IMR-90 (cell line): ENCODE measurements at regions not wholly inside any gene's neighbourhood (a gene's known extent, or its start where the extent isn't known, plus 50 kb on each side); places are given as distances from the start of the nearest gene placed in this dataset.

ENCODE experiments used
- ATAC-seq: fragments of 200-7000 bp; cut with Tn5 transposase; 2 replicates; pipeline ENCODE4 v1.9.1; 2020; ENCODE audit warnings: low read depth, mild to moderate bottlenecking, moderate library complexity
- BruUV-seq: library from RNA; stranded (reverse); fragments of 400-500 nt; replicated peaks from 2 replicates; lab custom pipeline; 2021; lab: Mats Ljungman, UMichigan
- CTCF ChIA-PET: fragments of 300-600 bp; formaldehyde crosslinking; extraction: SDS; loops from one replicate; lab custom pipeline; 2021; ENCODE audit warnings: antibody characterized with exemption; lab: Yijun Ruan, JAX
- POLR2A ChIA-PET: fragments of 300-600 bp; sonication (Branson Sonifier 250); formaldehyde crosslinking; loops from one replicate; lab custom pipeline; 2022; ENCODE audit warnings: antibody characterized with exemption; ENCODE audit not compliant: unreplicated experiment; lab: Charles Lee
- DNase-seq: peaks from one replicate; pipeline ENCODE4 v3.0.0; 2013
- H2AFZ ChIP-seq: replicated peaks from 2 replicates; pipeline ENCODE3; 2013; ENCODE audit warnings: low read length, mild to moderate bottlenecking; ENCODE audit not compliant: poor library complexity
- H2AK5ac ChIP-seq: 2 replicates; pipeline ENCODE4 v1.6.1; 2013; ENCODE audit warnings: low read depth, low read length, inconsistent platforms
- H2AK9ac ChIP-seq: replicated peaks from 2 replicates; pipeline ENCODE3; 2013; ENCODE audit warnings: mild to moderate bottlenecking, low read depth, low read length, moderate library complexity; ENCODE audit not compliant: poor library complexity
- H2BK120ac ChIP-seq: 2 replicates; pipeline ENCODE4 v1.6.1; 2013; ENCODE audit warnings: low read depth, low read length, inconsistent platforms
- H2BK15ac ChIP-seq: 3 replicates; pipeline ENCODE4 v1.6.1; 2013; ENCODE audit warnings: low read depth, low read length, inconsistent platforms
- H2BK20ac ChIP-seq: 2 replicates; pipeline ENCODE4 v1.6.1; 2013; ENCODE audit warnings: low read depth, mild to moderate bottlenecking, inconsistent platforms, low read length, moderate library complexity
- H2BK5ac ChIP-seq: 2 replicates; pipeline ENCODE4 v1.6.1; 2013; ENCODE audit warnings: mild to moderate bottlenecking, low read depth, low read length, inconsistent platforms; ENCODE audit not compliant: poor library complexity, severe bottlenecking
- H3K14ac ChIP-seq: replicated peaks from 2 replicates; pipeline ENCODE4 v1.6.1; 2013; ENCODE audit warnings: low read depth, low read length, inconsistent platforms
- H3K18ac ChIP-seq: 2 replicates; pipeline ENCODE4 v1.6.1; 2013; ENCODE audit warnings: low read depth, low read length, control low read depth
- H3K23ac ChIP-seq: 2 replicates; pipeline ENCODE4 v1.6.1; 2013; ENCODE audit warnings: low read depth, low read length, inconsistent platforms
- H3K27ac ChIP-seq: 2 replicates; pipeline ENCODE4 v1.5.1; 2013; ENCODE audit warnings: mild to moderate bottlenecking, control low read depth, low read length; ENCODE audit not compliant: insufficient read depth
- H3K27me3 ChIP-seq: 2 replicates; pipeline ENCODE4 v1.6.1; 2013; ENCODE audit warnings: low read length; ENCODE audit not compliant: control insufficient read depth, insufficient read depth
- H3K36me3 ChIP-seq: 2 replicates; pipeline ENCODE4 v1.6.1; 2013; ENCODE audit warnings: low read length, mixed read lengths; ENCODE audit not compliant: control insufficient read depth, insufficient read depth
- H3K4ac ChIP-seq: 2 replicates; pipeline ENCODE4 v1.6.1; 2013; ENCODE audit warnings: low read depth, low read length, inconsistent platforms
- H3K4me1 ChIP-seq: 2 replicates; pipeline ENCODE4 v1.6.1; 2013; ENCODE audit warnings: low read length, mixed read lengths; ENCODE audit not compliant: control insufficient read depth, insufficient read depth
- H3K4me2 ChIP-seq: 2 replicates; pipeline ENCODE4 v1.6.1; 2013; ENCODE audit warnings: low read depth, mild to moderate bottlenecking, control low read depth, low read length, moderate library complexity
- H3K4me3 ChIP-seq: 2 replicates; pipeline ENCODE4 v1.5.1; 2013; ENCODE audit warnings: low read depth, mild to moderate bottlenecking, control low read depth, low read length, moderate library complexity; ENCODE audit not compliant: insufficient read depth
- H3K56ac ChIP-seq: 2 replicates; pipeline ENCODE4 v1.6.1; 2013; ENCODE audit warnings: low read length, inconsistent platforms; ENCODE audit not compliant: insufficient read depth; ENCODE audit errors: extremely low read depth
- H3K79me1 ChIP-seq, 2 experiments: 2 replicates each; pipeline ENCODE4 v1.6.1; 2013; ENCODE audit warnings: low read length in 2 of 2, inconsistent platforms in 1 of 2, low read depth in 1 of 2
- H3K9ac ChIP-seq: 2 replicates; pipeline ENCODE4 v1.6.1; 2013; ENCODE audit warnings: low read depth, low read length, control low read depth
- H3K9me1 ChIP-seq: 2 replicates; pipeline ENCODE4 v1.6.1; 2013; ENCODE audit warnings: low read length, inconsistent platforms; ENCODE audit not compliant: insufficient read depth
- H3K9me3 ChIP-seq: 2 replicates; pipeline ENCODE4 v1.6.1; 2013; ENCODE audit warnings: low read length; ENCODE audit not compliant: control insufficient read depth, insufficient read depth
- H4K20me1 ChIP-seq: 2 replicates; pipeline ENCODE4 v1.6.1; 2013; ENCODE audit warnings: low read length, inconsistent platforms; ENCODE audit not compliant: insufficient read depth
- H4K5ac ChIP-seq: 2 replicates; pipeline ENCODE4 v1.6.1; 2013; ENCODE audit warnings: mild to moderate bottlenecking, low read depth, low read length, control low read depth
- H4K8ac ChIP-seq, 2 experiments: 2 replicates each; pipeline ENCODE4 v1.6.1; 2013; ENCODE audit warnings: low read depth in 2 of 2, low read length in 2 of 2, control low read depth in 1 of 2, inconsistent platforms in 1 of 2
- H4K91ac ChIP-seq: 2 replicates; pipeline ENCODE4 v1.6.1; 2013; ENCODE audit warnings: low read depth, low read length, inconsistent platforms; ENCODE audit not compliant: insufficient read depth
- CHD1 ChIP-seq: IDR thresholded peaks from 2 replicates; pipeline ENCODE4 v1.6.1; 2012; ENCODE audit warnings: low read depth, low read length, improper control_type of control experiment
- ELK1 ChIP-seq: fragments of 150-350 bp; IDR thresholded peaks from 2 replicates; pipeline ENCODE4 v1.6.1; 2016; ENCODE audit warnings: low read depth, mild to moderate bottlenecking, low read length, moderate library complexity, borderline replicate concordance
- RAD21 ChIP-seq: IDR thresholded peaks from 2 replicates; pipeline ENCODE4 v1.6.1; 2012; ENCODE audit warnings: low read length, improper control_type of control experiment
- USF2 ChIP-seq: fragments of 150-350 bp; IDR thresholded peaks from 2 replicates; pipeline ENCODE4 v1.6.1; 2017; ENCODE audit warnings: mild to moderate bottlenecking, antibody characterized with exemption, low read length, low read depth
- dilution Hi-C: fragments of 300-500 bp; cut with HindIII; formaldehyde crosslinking; loops from one replicate; pipeline ENCODE4 v1.14.3; 2018; ENCODE audit warnings: low sequenced_read_pairs; ENCODE audit not compliant: unreplicated experiment
- in situ Hi-C: fragments of 300-500 bp; cut with MboI; formaldehyde crosslinking; loops from 3 replicates; pipeline ENCODE4 v1.14.3; 2019; ENCODE audit warnings: low sequenced_read_pairs, inconsistent platforms, mixed read lengths
- intact Hi-C: fragments of 100-400 bp; cut with micrococcal nuclease; formaldehyde crosslinking; loops from 2 replicates; pipeline ENCODE4 v1.10.0; 2022

- no TSS peak for BruUV-seq
- dilution Hi-C loops: no loop called here
- H2BK120ac ChIP-seq: no peak overlapping the region
Measured at GRCh38 chr4:106582103-106582502, 213.5 kb upstream of the GIMD1 start.

More at GRCh38 chr4:106582103-106582502, 213.5 kb upstream of the GIMD1 start:
- Histone ChIP-seq H3K9me3 (no peaks in the 10 kb centered on the region), H3K56ac (no peak overlapping the region), H3K27me3 (no peaks in the 10 kb centered on the region), H3K14ac (no peak overlapping the region), H3K36me3 (no peaks in the 10 kb centered on the region), H3K79me1 (no peaks in the 10 kb centered on the region), H2BK15ac (no peak overlapping the region), H4K8ac (no peak overlapping the region), H4K91ac (no peak overlapping the region), H2AK5ac (no peak overlapping the region), H3K4me1 (peaks cover 1% of the 10 kb centered on the region; the same call in 1 of the 2 replicates), H3K27ac (no peak overlapping the region), H4K20me1 (no peaks in the 10 kb centered on the region), H4K5ac (no peak overlapping the region), H3K9ac (no peak overlapping the region), H3K18ac (no peak overlapping the region), H2BK20ac (no peak overlapping the region), H3K9me1 (no peaks in the 10 kb centered on the region), H3K4ac (no peak overlapping the region), H2AFZ (no peak overlapping the region), H3K4me3 (no peak overlapping the region), H2AK9ac (no peak overlapping the region), H2BK5ac (no peak overlapping the region), H3K4me2 (no peak overlapping the region), H3K23ac (no peak overlapping the region)
- intact Hi-C loops (no loop called here), in situ Hi-C loops (no loop called here)
- POLR2A ChIA-PET: no interaction called here
- CTCF ChIA-PET: no interaction called here
- ATAC-seq: no peak
- TF ChIP-seq USF2 (no peak), ELK1 (no peak), CHD1 (no peak), RAD21 (no peak)
- no peak for DNase-seq
